ENCODE measurements at regions not wholly inside any gene's neighbourhood (a gene's known extent, or its start where the extent isn't known, plus 50 kb on each side); places are given as distances from the start of the nearest gene placed in this dataset.
"Not testable (repeated sequence)": the region's sequence is repeated elsewhere in the genome, so short reads cannot be mapped to it uniquely, and the experiment has no call there.

DNA sequence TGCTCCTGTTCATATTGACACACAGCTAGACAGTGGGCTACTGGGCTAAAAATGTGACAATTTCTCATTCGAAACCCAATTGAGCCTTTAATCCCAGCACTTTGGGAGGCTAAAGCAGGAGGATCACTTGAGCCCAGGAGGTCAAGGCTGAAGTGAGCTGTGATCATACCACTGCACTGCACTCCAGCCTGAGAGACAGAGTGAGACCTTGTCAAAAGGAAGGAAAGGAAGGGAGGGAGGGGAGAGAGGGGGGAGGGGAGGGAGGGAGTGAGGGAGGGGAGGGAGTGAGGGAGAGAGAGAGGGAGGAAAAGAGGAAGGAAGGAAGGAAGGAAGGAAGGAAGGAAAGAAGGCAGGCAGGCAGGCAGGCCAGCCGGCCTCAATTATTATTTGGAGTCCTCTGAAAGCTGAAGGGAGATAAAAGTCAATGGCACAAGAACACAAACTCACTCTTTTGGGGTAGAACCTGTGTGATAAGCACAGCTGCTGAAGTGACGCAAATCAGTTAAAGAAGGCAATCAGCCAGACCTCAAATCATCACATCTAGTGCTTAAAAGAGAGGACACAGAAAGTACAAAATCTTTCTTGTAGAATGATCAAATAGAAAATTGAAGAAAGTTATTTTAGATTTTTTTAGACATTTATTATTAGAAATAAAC, 98.1 kb downstream of the CCDC71L start:
- no peak for DNase-seq (ENCODE audit: low spot score)

DNA sequence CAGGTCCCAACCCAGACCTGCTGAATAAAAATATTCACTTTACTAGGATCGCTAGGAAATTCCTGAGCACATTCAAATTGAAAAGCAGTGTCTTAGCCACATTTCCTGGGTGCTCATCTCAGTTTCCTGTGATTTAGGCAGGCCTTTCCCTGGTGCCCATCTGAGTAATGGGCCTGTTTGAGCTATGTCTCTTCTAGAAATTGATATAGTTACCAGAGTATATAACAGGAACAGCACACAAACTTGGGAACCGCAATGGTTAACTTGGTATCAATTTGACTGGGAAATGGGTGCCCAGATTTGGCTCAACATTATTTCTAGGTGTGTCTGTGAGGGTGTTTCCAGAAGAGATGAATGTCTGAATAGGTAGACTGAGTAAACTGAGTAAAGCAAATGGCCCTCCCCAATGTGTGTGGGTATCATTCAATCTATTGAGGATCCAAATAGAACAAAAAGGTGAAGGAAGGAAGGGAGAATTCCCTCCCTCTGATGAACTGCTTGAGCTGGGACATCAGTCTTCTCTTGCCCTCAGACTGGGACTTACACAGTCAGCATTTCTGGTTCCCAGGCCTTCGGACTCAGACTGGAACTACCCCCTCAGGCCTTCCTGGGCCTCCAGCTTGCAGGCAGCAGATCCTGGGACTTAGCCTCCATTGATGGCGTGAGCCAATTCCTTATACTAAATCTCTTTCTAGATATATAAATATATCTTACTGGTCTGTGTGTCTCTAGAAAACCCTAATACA, 99.1 kb downstream of the CCDC71L start:
- no peak for DNase-seq (ENCODE audit: low spot score)

- no peak for DNase-seq (ENCODE audit: low spot score)
These were observed 99.8 kb downstream of the CCDC71L start for GRCh38 chr7:106561151-106561550.

GRCh38 chr7:106560482-106560881, 100.5 kb downstream of the CCDC71L start:
- no peak for DNase-seq (ENCODE audit: low spot score)

DNA sequence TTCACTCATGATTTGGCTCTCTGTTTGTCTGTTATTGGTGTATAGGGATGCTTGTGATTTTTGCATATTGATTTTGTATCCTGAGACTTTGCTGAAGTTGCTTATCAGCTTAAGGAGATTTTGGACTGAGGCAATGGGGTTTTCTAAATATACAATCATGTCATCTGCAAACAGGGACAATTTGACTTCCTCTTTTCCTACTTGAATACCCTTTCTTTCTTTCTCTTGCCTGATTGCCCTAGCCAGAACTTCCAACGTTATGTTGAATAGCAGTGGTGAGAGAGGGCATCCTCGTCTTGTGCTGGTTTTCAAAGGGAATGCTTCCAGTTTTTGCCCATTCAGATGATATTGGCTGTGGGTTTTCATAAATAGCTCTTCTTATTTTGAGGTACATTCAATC, 104.7 kb downstream of the CCDC71L start:
- DNase-seq (ENCODE audit: low spot score), result not testable (repeated sequence)

- DNase-seq (ENCODE audit: low spot score), result not testable (repeated sequence)
These were observed 106.3 kb downstream of the CCDC71L start for GRCh38 chr7:106554623-106555022.

DNA sequence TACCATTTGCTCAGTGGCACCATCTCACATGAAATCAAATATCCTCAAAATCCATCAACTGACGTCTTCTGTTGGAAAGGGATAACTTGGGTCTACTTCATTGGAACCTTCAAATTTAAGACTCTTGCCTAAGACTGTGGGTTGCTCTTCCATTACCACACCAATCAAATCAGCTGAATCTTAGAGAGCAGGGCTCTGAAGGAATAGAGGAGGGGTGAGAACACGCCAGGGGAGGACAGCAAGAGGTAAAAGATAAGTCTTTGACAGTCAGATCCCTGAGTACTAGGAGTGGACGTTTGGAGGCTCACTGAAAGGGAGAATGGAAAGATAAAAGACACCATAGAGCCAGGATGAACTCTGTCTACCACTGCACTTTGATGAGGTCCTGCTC, 107.5 kb downstream of the CCDC71L start:
- no peak for DNase-seq (ENCODE audit: low spot score)

- DNase-seq (ENCODE audit: low spot score), result peak; percentile 87
These were observed 108.1 kb downstream of the CCDC71L start for GRCh38 chr7:106552645-106553445.

- no peak for DNase-seq (ENCODE audit: low spot score)
These were observed 109.0 kb downstream of the CCDC71L start for GRCh38 chr7:106551936-106552335.

GRCh38 chr7:106548491-106548890, 112.5 kb downstream of the CCDC71L start:
- DNase-seq (ENCODE audit: low spot score), result no peak

GRCh38 chr7:106545275-106545674, 115.7 kb downstream of the CCDC71L start:
- no peak for DNase-seq (ENCODE audit: low spot score)

- DNase-seq (ENCODE audit: low spot score), result no peak
These were observed 117.7 kb downstream of the CCDC71L start for GRCh38 chr7:106543221-106543757.

GRCh38 chr7:106542550-106543220, 118.3 kb downstream of the CCDC71L start:
- peak; percentile 91 for DNase-seq (ENCODE audit: low spot score)

- no peak for DNase-seq (ENCODE audit: low spot score)
These were observed 122.3 kb downstream of the CCDC71L start for GRCh38 chr7:106538638-106539037.

DNA sequence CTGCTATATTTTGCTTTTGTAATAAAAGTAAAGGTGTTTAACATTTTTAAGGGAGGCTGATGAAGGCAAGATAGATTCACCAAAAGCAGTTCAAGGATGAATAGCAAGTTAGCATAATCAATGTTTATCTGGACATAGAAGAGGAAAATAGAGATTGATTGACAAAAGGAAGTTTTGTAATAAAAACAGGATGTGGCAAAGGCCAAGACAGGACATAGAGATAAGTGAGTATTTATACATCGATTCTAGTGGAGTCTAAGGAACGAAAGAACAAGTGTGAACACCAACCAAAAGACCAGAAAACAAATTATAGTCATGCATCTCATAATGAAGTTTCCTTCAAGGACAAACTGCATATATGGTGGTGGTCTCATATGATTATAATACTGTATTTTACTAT, 123.8 kb downstream of the CCDC71L start:
- DNase-seq (ENCODE audit: low spot score), result no peak

DNA sequence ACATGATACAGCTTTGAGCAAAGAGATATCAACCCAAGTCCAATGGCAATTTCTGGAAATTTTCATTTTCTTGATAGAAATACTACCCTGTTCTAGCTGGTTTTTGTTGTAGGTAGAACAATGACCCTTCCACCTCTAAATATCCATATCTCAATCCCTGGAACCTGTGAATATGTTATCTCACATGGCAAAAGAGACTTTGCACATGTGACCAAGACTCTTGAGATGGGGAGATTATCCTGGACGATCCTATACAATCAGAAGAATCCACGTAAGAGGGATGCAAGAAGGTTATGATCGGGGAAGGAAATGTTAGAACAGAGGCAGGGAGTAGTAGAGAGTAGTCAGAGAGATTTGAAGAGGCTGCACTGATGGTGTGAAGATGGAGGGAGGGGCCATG, 124.9 kb downstream of the CCDC71L start:
- DNase-seq (ENCODE audit: low spot score), result no peak

GRCh38 chr7:106535234-106535932, 125.6 kb downstream of the CCDC71L start:
- DNase-seq (ENCODE audit: low spot score), result no peak

GRCh38 chr7:106534271-106534846, 126.6 kb downstream of the CCDC71L start:
- no peak for DNase-seq (ENCODE audit: low spot score)

DNA sequence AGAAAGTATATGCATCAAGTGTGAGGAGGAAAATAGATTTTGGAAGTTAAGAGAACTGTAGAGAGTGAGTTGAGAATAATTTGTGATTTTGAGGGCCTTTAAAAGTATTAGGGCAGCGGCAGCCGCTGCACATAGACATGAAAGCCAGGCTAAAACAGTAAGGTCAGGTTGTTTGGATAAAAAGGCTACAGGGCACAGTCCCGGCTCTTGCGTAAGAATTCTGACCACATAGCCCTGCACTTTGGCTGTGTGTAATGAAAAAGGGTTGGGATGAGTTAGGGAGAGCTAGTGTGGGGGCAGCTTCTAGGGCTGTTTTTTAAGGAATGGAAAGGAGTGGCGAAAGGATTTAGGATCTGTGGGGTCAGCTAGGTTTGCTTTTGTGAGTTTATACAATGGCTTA, 130.8 kb downstream of the CCDC71L start:
- not testable (repeated sequence) for DNase-seq (ENCODE audit: low spot score)

GRCh38 chr7:106526617-106527016, 134.3 kb downstream of the CCDC71L start:
- DNase-seq (ENCODE audit: low spot score), result not testable (repeated sequence)

DNA sequence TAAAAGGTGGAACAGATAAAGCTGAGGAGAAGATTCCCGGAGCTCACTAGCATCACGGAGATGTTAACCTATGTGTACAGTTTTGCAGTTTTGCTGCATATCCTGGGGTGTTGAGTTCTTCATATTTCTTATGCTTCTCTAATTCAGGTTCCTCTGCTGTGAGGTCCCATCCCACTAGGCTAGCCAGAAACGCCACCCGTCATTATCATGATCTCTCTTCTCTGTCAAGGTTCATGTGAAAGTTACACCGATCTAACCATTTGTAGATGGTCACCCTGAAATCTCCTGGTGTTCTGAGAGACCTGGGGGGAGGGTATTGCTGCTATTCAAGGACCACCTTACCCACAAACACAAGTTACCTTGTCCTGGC, 136.3 kb downstream of the CCDC71L start:
- no peak for DNase-seq (ENCODE audit: low spot score)

Measured in NAMALWA (cell line).